ENCODE measurements at regions not wholly inside any gene's neighbourhood (a gene's known extent, or its start where the extent isn't known, plus 50 kb on each side); places are given as distances from the start of the nearest gene placed in this dataset.
"Not testable (repeated sequence)": the region's sequence is repeated elsewhere in the genome, so short reads cannot be mapped to it uniquely, and the experiment has no call there.

DNA sequence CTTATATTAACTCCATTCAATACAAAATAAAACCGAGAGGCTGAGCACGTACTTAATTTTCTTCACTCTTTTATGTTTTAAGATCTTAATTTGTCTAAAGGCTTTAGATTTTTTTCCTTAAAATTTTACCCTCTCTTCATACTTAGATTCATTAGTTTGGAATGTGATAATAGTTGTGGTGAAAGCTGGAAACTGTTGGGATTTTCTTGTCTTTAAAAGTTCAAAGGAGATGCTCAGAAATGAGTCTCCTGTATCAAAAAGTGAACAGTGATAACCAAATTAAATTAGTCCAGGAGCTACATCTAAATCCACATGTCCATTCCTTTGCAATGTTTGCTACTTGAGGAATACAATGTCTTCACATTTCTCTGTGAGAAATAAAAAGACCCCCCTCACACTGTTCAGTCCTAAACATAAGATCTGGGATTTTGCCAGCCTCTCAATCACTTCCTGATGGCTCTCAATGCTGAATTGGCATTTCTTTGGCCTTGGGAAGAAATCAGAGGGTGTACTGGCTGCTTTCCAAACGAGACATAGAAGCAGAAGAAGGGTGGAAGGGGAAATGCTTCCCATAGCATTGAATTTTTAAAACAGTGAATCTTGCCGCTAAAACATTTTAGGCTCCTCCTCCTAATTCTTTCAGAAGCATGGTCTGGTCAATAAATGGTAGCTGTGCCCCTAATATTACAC, 245.0 kb downstream of the SHOX2 start:
- TF ChIP-seq CTCF (conservative IDR thresholded peaks at IDR 0.05; ENCODE audit: low read depth, low read length): no peak
- no peak overlapping the region for H3K4me3 ChIP-seq (ENCODE audit: low read depth, low read length)
- no peak for DNase-seq (ENCODE audit: low read depth)

DNA sequence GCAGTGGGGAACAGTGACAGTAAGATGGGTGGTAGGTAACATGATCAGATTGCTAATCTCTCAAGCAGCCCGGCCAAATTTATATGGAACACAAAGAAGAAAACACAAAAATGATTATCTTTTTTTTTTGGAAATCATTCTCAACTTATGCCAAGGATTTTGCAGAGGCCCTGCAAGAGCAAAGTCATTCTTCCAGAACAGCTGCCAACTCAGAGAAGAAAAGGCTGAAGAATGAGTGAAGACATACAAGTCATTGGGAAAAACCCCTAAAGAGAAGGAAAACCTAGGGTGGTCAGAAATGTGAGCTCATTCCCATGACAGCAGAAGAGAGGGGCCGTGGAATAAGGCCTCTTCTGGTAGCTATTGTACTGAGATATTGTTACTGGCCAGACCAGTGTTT, 246.7 kb downstream of the SHOX2 start:
- DNase-seq (ENCODE audit: low read depth): no peak
- TF ChIP-seq CTCF (conservative IDR thresholded peaks at IDR 0.05; ENCODE audit: low read depth, low read length): no peak
- H3K4me3 ChIP-seq (ENCODE audit: low read depth, low read length): no peak overlapping the region

GRCh38 chr3:157858821-157859220, 247.4 kb downstream of the SHOX2 start:
- no peak overlapping the region for H3K4me3 ChIP-seq (ENCODE audit: low read depth, low read length)
- TF ChIP-seq CTCF (conservative IDR thresholded peaks at IDR 0.05; ENCODE audit: low read depth, low read length): no peak
- DNase-seq (ENCODE audit: low read depth): no peak

DNA sequence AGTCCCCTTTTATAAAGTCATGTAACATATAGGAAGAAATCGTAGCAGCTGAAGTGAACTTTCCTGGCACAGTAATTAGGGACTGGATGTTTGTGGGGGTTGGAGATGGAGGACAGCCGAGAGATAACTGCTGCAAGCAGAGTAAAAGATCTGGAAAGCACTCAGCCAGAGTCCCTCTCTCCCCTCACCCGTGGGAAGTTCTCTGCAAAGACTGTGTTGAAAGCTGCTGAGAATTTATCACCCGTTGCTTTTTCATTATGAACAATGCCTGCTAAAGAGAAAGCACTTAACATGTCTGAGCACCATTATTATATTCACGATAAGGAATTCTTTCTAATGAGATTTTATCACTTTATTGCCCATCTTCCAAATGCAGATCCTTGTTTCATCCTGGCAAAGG, 248.8 kb downstream of the SHOX2 start:
- no peak for TF ChIP-seq CTCF (conservative IDR thresholded peaks at IDR 0.05; ENCODE audit: low read depth, low read length)
- no peak overlapping the region for H3K4me3 ChIP-seq (ENCODE audit: low read depth, low read length)
- DNase-seq (ENCODE audit: low read depth): no peak

DNA sequence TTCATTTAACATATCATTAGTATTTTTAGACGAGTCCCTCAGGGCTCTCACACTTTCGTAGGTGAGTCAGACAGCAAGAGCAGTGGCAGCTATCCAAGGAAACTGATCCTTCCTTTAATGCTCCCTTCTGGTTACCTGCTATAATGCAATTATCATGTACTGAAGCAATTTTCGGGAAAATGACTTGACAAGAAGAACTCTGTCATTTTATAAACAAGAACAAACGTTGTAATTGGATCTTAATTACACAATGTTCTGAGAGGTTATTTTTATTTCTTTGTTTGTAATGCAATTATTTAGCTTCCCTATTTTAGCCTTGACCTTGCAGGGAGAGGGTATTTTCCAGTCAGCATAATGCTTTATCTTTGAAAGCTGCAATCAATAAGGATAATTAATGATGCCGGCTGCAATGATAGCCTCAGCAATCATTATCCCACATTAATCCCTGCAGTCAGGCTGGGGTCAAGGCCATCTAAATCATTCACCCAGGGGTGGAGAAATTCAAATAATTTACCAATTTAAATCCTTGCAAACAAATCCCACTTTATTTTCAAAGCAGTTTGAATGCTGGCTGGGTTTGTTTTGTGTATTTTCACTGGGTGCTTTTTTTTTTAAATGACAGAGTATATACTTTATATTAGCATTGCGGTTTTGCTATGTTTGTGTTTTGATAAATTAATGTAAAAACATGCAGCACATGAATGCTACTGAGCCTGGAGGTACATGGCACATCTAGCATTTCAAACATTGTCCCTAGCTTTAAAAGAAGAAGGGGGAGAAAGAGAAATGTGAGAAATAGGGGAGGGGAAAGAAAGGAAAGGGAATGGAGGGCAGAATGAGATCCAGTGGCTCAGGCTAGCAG, 249.9 kb downstream of the SHOX2 start:
- no peak overlapping the region for H3K4me3 ChIP-seq (ENCODE audit: low read depth, low read length)
- TF ChIP-seq CTCF (conservative IDR thresholded peaks at IDR 0.05; ENCODE audit: low read depth, low read length): no peak
- DNase-seq (ENCODE audit: low read depth): no peak

DNA sequence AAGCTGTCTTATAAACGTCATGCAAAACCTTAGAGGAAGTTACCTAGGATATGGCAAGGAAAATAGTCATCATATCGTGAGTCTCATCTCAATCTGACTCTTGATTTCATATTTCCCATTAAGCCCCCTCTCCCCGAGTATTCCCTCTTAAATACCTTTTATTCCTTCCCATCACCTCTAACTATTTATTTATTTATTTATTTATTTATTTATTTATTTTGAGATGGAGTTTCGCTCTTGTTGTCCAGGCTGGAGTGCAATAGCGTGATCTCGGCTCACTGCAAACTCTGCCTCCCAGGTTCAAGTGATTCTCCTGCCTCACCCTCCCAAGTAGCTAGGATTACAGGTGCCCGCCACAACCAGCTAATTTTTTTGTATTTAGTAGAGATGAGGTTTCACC, 260.4 kb downstream of the SHOX2 start:
- H3K4me3 ChIP-seq (ENCODE audit: low read depth, low read length); DNase-seq (ENCODE audit: low read depth): not testable (repeated sequence)

- TF ChIP-seq CTCF (conservative IDR thresholded peaks at IDR 0.05; ENCODE audit: low read depth, low read length): no peak
- no peak overlapping the region for H3K4me3 ChIP-seq (ENCODE audit: low read depth, low read length)
- DNase-seq (ENCODE audit: low read depth): no peak
These were observed 261.2 kb downstream of the SHOX2 start for GRCh38 chr3:157844800-157845565.
